ENCODE measurements at regions not wholly inside any gene's neighbourhood (a gene's known extent, or its start where the extent isn't known, plus 50 kb on each side); places are given as distances from the start of the nearest gene placed in this dataset.
"Not testable (repeated sequence)": the region's sequence is repeated elsewhere in the genome, so short reads cannot be mapped to it uniquely, and the experiment has no call there.

DNA sequence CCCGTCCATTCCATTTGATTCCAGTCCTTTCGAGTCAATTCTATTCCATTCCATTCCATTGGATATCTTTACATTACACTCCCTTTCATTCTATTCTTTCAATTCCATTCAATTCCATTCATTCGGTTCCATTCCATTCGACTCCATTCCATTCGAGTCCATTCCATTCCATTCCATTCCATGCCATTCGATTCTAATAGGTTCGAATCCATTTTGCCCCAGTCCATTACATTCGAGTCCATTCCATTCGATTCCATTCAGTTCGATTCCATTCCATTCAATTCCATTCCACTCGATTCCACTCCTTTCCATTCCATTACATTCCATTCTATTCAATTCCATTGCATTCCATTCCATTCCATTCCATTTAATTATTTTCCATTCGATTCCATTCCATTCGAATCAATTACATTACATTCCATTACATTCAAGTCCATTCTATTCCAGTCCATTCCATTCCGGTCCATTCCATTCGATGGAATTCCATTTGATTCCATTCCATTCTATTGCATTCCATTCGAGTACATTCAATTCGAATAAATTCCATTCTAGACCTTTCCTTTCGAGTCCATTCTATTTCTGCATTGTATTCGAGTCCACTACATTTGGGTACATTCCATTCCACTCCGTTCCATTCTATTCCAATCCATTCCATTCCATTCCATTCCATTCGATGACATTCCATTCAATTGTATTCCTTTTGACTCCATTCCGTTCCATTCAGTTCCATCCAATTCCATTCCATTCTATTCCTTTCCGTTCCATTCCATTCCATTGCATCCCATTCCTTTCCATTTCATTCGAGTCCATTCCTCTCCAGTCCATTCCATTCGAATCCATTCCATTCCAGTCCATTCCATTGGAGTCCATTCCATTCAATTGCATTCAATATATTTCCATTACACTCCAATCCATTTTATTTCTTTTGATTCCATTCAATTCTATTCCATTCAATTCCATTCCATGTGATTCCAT lies 2604.8 kb upstream of the TPTE start:
- no peak for DNase-seq (ENCODE audit: low spot score in 2 of 2)
- TF ChIP-seq CTCF (IDR thresholded peaks at IDR 0.05) (peak in 1 of 3 donors; percentile 8), POLR2A (IDR thresholded peaks at IDR 0.05) (no peak)
- intact Hi-C loops (cut with DNase I; ENCODE audit: low total_unique reads), result no loop called here
- H3K4me3 ChIP-seq (ENCODE audit: low read depth, poor library complexity, severe bottlenecking), result no peak overlapping the region
- 74 to 75% methylated on average over 25 of the region's 25 CpGs for WGBS, 2 donors

- WGBS, 2 donors, result 64 to 70% methylated on average over 14 of the region's 14 CpGs
- H3K4me3 ChIP-seq (ENCODE audit: low read depth, poor library complexity, severe bottlenecking), result no peak overlapping the region
- intact Hi-C loops (cut with DNase I; ENCODE audit: low total_unique reads), result no loop called here
- DNase-seq (ENCODE audit: low spot score in 2 of 2), result no peak
- peak in 1 of 3 donors; percentile 55 for TF ChIP-seq CTCF (IDR thresholded peaks at IDR 0.05)
- TF ChIP-seq POLR2A (IDR thresholded peaks at IDR 0.05), result no peak
These were observed 2603.7 kb upstream of the TPTE start for GRCh38 chr21:7917729-7918128.

- DNase-seq (ENCODE audit: low spot score in 2 of 2); H3K4me3 ChIP-seq (ENCODE audit: low read depth, poor library complexity, severe bottlenecking); intact Hi-C loops (cut with DNase I; ENCODE audit: low total_unique reads): not testable (repeated sequence)
- WGBS, 2 donors, result 69 to 76% methylated on average over 16 of the region's 16 CpGs
These were observed 2595.3 kb upstream of the TPTE start for GRCh38 chr21:7925918-7926582.

DNA sequence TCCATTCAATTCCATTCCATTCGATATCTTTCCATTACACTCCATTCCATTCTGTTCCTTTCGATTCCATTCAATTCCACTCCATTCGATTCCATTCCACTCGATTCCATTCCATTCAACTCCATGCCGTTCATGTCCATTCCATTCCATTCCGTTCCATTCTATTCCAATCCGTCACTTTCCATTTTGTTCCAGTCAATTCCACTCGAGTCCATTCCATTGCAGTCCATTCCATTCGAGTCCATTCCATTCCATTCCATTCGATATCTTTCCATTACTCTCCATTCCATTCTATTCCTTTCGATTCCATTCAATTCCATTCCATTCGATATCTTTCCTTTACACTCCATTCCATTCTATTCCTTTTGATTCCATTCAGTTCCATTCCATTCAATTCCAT lies 2592.9 kb upstream of the TPTE start:
- 73% methylated on average over 12 of the region's 12 CpGs for WGBS, 2 donors
- H3K4me3 ChIP-seq (ENCODE audit: low read depth, poor library complexity, severe bottlenecking); intact Hi-C loops (cut with DNase I; ENCODE audit: low total_unique reads); DNase-seq (ENCODE audit: low spot score in 2 of 2): not testable (repeated sequence)

DNA sequence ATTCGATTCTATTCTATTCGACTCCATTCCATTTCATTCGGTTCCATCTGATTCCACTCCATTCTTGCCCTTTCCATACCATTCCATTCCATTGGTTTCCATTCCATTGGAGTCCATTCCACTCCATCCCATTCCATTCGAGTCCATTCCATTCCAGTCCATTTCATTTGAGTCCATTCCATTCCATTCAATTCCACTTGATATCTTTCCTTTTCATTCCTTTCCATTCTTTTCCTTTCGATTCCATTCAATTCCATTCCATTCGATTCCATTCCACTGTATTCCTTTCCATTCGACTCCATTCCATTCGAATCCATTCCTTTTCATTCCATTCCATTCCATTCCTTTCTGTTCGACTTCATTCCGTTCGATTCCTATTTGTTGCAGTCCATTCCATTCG lies 2591.8 kb upstream of the TPTE start:
- intact Hi-C loops (cut with DNase I; ENCODE audit: low total_unique reads); DNase-seq (ENCODE audit: low spot score in 2 of 2); H3K4me3 ChIP-seq (ENCODE audit: low read depth, poor library complexity, severe bottlenecking): not testable (repeated sequence)
- WGBS, 2 donors, result 72 to 78% methylated on average over 12 of the region's 12 CpGs

DNA sequence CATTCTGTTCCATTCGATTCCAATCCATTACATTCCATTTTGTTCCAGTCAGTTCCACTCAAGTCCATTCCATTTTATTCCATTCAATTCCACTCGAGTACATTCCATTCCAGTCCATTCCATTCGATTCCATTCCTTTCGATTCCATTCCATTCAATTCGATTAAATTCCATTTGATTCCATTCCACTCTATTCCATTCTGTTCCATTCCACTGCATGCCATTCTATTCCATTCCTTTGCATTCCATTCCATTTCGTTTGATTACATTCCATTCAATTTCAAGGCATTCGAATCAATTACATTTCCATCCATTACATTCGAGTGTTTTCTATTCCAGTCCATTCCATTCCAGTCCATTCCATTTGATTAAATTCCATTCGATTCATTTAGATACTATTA lies 2590.9 kb upstream of the TPTE start:
- intact Hi-C loops (cut with DNase I; ENCODE audit: low total_unique reads); DNase-seq (ENCODE audit: low spot score in 2 of 2); H3K4me3 ChIP-seq (ENCODE audit: low read depth, poor library complexity, severe bottlenecking): not testable (repeated sequence)
- WGBS, 2 donors, result 62 to 67% methylated on average over 9 of the region's 9 CpGs

- intact Hi-C loops (cut with DNase I; ENCODE audit: low total_unique reads); DNase-seq (ENCODE audit: low spot score in 2 of 2); H3K4me3 ChIP-seq (ENCODE audit: low read depth, poor library complexity, severe bottlenecking): not testable (repeated sequence)
- 68 to 78% methylated on average over 11 of the region's 11 CpGs for WGBS, 2 donors
These were observed 2589.3 kb upstream of the TPTE start for GRCh38 chr21:7932113-7932512.

DNA sequence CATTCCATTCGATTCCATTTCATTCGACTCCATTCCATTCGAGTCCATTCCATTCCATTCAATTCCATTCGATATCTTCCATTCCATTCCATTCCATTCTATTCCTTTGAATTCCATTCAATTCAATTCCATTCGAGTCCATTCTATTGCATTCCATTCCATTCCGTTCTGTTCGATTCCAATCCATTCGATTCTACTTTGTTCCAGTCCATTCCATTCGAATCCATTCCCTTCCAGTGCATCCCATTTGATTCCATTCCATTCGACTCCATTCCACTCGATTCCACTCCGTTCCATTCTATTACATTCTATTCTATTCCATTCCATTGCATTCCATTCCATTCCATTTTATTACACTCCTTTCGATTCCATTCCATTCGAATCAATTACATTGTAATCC lies 2588.5 kb upstream of the TPTE start:
- H3K4me3 ChIP-seq (ENCODE audit: low read depth, poor library complexity, severe bottlenecking); intact Hi-C loops (cut with DNase I; ENCODE audit: low total_unique reads); DNase-seq (ENCODE audit: low spot score in 2 of 2): not testable (repeated sequence)
- WGBS, 2 donors, result 73 to 75% methylated on average over 14 of the region's 14 CpGs

DNA sequence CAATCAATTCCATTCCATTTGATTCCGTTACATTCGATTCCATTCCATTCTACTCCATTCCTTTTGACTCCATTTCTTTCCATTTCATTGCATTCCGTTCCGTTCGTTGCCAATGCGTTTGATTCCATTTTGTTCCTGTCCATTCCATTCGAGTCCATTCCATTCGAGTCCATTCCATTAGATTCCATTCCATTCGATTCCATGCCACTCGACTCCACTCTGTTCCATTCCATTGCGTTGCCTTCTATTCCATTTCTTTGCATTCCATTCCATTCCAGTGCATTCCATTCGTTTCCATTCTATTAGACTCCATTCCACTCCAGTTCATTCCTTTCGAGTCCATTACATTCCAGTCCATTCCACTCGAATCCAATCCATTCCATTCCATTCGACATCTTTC lies 2587.5 kb upstream of the TPTE start:
- no peak for DNase-seq (ENCODE audit: low spot score in 2 of 2)
- WGBS, 2 donors, result 73 to 79% methylated on average over 15 of the region's 15 CpGs
- H3K4me3 ChIP-seq (ENCODE audit: low read depth, poor library complexity, severe bottlenecking), result no peak overlapping the region
- intact Hi-C loops (cut with DNase I; ENCODE audit: low total_unique reads), result no loop called here
- TF ChIP-seq POLR2A (IDR thresholded peaks at IDR 0.05) (no peak), CTCF (IDR thresholded peaks at IDR 0.05) (no peak)

DNA sequence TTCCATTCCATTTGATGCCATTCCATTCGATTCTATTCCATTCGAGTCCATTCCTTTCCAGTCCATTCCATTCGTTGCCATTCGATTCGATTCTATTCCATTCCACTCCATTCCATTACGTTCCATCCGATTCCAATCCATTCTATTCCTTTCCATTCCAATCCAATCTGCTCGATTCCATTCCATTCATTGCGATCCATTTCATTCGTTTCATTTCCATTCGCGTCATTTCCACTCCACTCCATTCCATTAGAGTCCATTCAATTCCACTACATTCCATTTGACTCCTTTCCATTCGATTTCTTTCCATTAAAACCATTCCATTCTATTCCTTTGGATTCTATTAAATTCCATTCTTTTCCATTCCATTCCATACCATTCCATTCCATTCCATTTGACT lies 2584.1 kb upstream of the TPTE start:
- intact Hi-C loops (cut with DNase I; ENCODE audit: low total_unique reads); DNase-seq (ENCODE audit: low spot score in 2 of 2); H3K4me3 ChIP-seq (ENCODE audit: low read depth, poor library complexity, severe bottlenecking): not testable (repeated sequence)
- 78 to 82% methylated on average over 13 of the region's 13 CpGs for WGBS, 2 donors

DNA sequence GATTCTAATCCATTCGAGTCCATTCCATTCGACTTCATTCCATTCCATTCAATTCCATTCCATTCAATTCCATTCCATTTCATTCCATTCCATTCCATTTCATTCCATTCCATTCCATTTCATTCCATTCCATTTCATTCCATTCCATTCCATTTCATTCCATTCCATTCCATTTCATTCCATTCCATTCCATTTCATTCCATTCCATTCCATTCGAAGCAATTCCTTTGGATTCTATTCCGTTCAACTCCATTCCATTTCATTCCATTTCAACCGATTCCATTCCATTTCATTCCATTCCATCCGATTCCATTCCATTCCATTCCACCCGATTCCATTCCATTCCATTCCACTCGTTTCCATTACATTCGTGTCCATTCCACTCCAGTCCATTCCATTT lies 2583.2 kb upstream of the TPTE start:
- intact Hi-C loops (cut with DNase I; ENCODE audit: low total_unique reads); H3K4me3 ChIP-seq (ENCODE audit: low read depth, poor library complexity, severe bottlenecking); DNase-seq (ENCODE audit: low spot score in 2 of 2): not testable (repeated sequence)
- 68 to 77% methylated on average over 9 of the region's 9 CpGs for WGBS, 2 donors
